ENCODE measurements at regions not wholly inside any gene's neighbourhood (a gene's known extent, or its start where the extent isn't known, plus 50 kb on each side); places are given as distances from the start of the nearest gene placed in this dataset.
A peak's percentile ranks its signal among the peaks of the same experiment; 100 is the strongest.

DNA sequence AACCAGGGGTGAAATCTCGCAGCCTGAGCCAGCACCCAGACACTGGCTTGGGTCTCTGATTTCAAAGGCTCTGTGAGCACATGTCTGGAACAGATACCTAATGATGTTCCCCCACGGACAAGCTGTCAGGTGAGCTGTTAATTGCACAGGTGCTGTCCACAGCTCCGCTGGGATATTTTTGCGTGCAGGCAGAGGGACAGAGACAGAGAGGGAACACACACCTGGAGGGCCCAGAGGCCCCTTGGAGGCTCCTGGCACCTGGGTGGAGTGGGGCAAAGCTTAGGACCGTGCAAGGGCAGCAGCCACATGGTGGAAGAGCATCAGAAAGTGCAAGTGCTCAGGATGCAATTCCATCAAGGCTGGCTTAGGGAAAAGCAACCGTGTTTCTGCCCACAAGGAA is 57.3 kb downstream of the ARL6IP4 start:
- H3K27ac Mint-ChIP-seq = no peak overlapping the region
- no peaks in the 10 kb centered on the region for H3K36me3 Mint-ChIP-seq

DNA sequence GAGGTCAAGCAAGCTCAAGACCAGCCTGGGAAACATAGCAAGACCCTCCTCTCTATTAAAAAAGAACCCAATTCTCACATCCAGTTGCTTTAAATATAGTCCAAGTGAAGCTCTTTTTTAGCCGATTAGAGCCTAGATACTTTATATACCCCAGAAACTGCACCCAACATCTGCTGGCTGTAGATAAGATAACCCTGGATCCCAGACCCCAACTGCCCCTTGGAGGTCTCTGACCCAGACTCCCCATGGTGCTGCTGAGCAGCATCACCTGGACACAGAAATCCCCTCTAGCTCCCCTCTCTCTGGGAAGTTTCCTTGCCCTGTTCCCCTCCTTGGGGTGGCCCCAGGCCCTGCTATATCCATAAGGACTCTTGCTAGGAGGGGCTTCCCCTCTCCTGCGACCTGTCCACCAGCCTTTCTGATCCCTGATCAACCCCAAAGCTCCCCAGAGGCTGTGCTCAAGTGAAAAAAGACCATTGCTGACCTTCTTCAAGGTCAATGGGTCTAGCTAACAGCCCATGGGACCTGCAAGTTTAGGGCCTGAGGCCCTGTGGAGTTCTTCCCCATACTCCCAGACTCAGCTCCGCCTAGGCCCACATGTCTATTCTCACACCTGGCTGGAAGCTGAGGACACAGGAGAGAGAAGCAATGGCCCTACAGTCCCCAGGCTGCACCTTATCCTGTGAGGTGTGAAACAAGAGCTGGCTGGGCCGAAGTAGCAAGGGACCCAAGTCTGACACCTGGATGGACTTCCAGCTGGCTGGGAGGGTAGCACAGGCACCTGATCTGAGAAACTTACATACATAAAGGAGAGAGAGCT is 56.2 kb downstream of the ARL6IP4 start:
- Mint-ChIP-seq H3K4me1 (ENCODE audit: low read depth in 2 of 2) (peaks cover 9 to 20% of the 10 kb centered on the region in 2 donors), H3K4me3 (no peak overlapping the region), H3K36me3 (no peaks in the 10 kb centered on the region), H3K27ac (peak overlapping the region in 1 of 2 donors; percentile 35), H3K27me3 (no peaks in the 10 kb centered on the region), H3K9me3 (no peaks in the 10 kb centered on the region)
- DNase-seq (ENCODE audit: low spot score) = no peak
- no peak for ATAC-seq

More for the DNA sequence above, 57.3 kb downstream of the ARL6IP4 start:
- ATAC-seq (no peak), DNase-seq (ENCODE audit: low spot score) (no peak)
- Mint-ChIP-seq H3K4me1 (ENCODE audit: low read depth in 2 of 2) (peaks cover 9 to 23% of the 10 kb centered on the region in 2 donors), H3K9me3 (no peaks in the 10 kb centered on the region), H3K4me3 (no peak overlapping the region), H3K27me3 (no peaks in the 10 kb centered on the region)

DNA sequence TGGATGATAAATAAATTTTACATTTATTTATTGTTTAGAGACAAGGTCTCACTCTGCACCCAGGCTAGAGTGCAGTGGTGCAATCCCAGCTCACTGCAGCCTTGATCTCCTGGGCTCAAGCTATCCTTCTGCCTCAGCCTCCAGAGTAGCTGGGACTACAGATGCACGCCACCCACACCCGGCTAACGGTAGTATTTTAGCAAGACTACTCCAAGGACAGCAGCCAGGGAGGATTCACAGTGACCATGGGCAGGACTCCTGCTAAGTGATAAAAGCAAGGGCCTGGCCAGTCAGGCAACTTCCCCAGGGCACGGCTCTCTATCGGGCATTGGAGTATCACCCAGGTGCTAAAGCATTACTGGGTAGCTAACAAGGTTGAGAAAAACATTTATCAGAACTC is 55.4 kb downstream of the ARL6IP4 start:
- Mint-ChIP-seq H3K9me3 (no peaks in the 10 kb centered on the region), H3K27ac (peak overlapping the region in 1 of 2 donors; percentile 35), H3K4me1 (ENCODE audit: low read depth in 2 of 2) (peaks cover 9 to 20% of the 10 kb centered on the region in 2 donors), H3K27me3 (no peaks in the 10 kb centered on the region), H3K4me3 (no peak overlapping the region), H3K36me3 (no peaks in the 10 kb centered on the region)
- DNase-seq (ENCODE audit: low spot score) = no peak
- no peak for ATAC-seq

DNA sequence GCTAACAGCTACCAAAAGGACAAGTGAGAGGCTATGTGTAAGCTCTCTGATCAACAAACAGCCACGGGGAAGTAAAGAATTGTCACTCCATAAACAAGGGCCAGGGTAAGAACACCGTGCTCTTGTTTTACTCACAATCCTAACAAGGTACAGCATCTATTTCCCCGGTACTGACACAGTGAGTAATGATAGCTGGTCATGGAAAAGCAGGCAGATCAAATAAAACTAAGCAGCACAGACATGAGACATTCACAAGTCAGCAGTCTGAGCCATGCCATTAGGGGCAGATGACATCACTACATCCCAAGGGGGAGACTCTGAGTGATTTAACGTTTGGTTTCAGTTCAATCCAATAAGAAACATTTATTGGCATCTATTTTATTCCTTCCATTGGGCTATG is 54.4 kb downstream of the ARL6IP4 start:
- ATAC-seq (no peak), DNase-seq (ENCODE audit: low spot score) (no peak)
- peaks cover 9 to 20% of the 10 kb centered on the region in 2 donors for H3K4me1 Mint-ChIP-seq (ENCODE audit: low read depth in 2 of 2)
- no peak overlapping the region for H3K4me3 Mint-ChIP-seq
- H3K27ac Mint-ChIP-seq = peak overlapping the region in 1 of 2 donors; percentile 95
- H3K9me3 Mint-ChIP-seq = no peaks in the 10 kb centered on the region
- H3K27me3 Mint-ChIP-seq = no peaks in the 10 kb centered on the region
- no peaks in the 10 kb centered on the region for H3K36me3 Mint-ChIP-seq

GRCh38 chr12:123034022-123034541 is 53.6 kb downstream of the ARL6IP4 start:
- H3K27me3 Mint-ChIP-seq = no peaks in the 10 kb centered on the region
- no peaks in the 10 kb centered on the region for H3K36me3 Mint-ChIP-seq
- H3K4me3 Mint-ChIP-seq = peak overlapping the region; percentile 63
- ATAC-seq (no peak), DNase-seq (ENCODE audit: low spot score) (no peak)
- H3K27ac Mint-ChIP-seq = peak overlapping the region; percentile 57 to 95
- peaks cover 9 to 21% of the 10 kb centered on the region in 2 donors for H3K4me1 Mint-ChIP-seq (ENCODE audit: low read depth in 2 of 2)
- no peaks in the 10 kb centered on the region for H3K9me3 Mint-ChIP-seq

- peak overlapping the region; percentile 57 to 95 for H3K27ac Mint-ChIP-seq
- H3K4me1 Mint-ChIP-seq (ENCODE audit: low read depth in 2 of 2) = peaks cover 9 to 21% of the 10 kb centered on the region in 2 donors
- no peak for ATAC-seq
- H3K9me3 Mint-ChIP-seq = no peaks in the 10 kb centered on the region
- no peaks in the 10 kb centered on the region for H3K36me3 Mint-ChIP-seq
- no peak for DNase-seq (ENCODE audit: low spot score)
- H3K4me3 Mint-ChIP-seq = peak overlapping the region; percentile 63
- no peaks in the 10 kb centered on the region for H3K27me3 Mint-ChIP-seq
Measured at GRCh38 chr12:123033392-123034021, 53.0 kb downstream of the ARL6IP4 start.

GRCh38 chr12:123032736-123033391 is 52.4 kb downstream of the ARL6IP4 start:
- peaks cover 9 to 21% of the 10 kb centered on the region in 2 donors for H3K4me1 Mint-ChIP-seq (ENCODE audit: low read depth in 2 of 2)
- no peaks in the 10 kb centered on the region for H3K9me3 Mint-ChIP-seq
- no peaks in the 10 kb centered on the region for H3K36me3 Mint-ChIP-seq
- peak overlapping the region; percentile 57 to 95 for H3K27ac Mint-ChIP-seq
- DNase-seq (ENCODE audit: low spot score) (no peak), ATAC-seq (no peak)
- no peak overlapping the region for H3K4me3 Mint-ChIP-seq
- H3K27me3 Mint-ChIP-seq = no peaks in the 10 kb centered on the region
